B cell (primary cell): ENCODE measurements at regions not wholly inside any gene's neighbourhood (a gene's known extent, or its start where the extent isn't known, plus 50 kb on each side); places are given as distances from the start of the nearest gene placed in this dataset.

ENCODE experiments used
- ATAC-seq: fragments of 200-7000 bp; cut with Tn5 transposase; one replicate; pipeline ENCODE4 v1.10.0; 2021; ENCODE audit warnings: low read depth, mild to moderate bottlenecking, moderate number of reproducible peaks, moderate library complexity
- CTCF ChIA-PET: fragments of 350-600 bp; sonication (Branson Sonifier 250); formaldehyde crosslinking; loops from one replicate; lab custom pipeline; 2021; ENCODE audit warnings: antibody characterized with exemption, inconsistent platforms; lab: Charles Lee
- POLR2A ChIA-PET: fragments of 350-600 bp; sonication (Branson Sonifier 250); formaldehyde crosslinking; loops from one replicate; lab custom pipeline; 2021; ENCODE audit warnings: antibody characterized with exemption; lab: Charles Lee
- DNase-seq: peaks from one replicate; pipeline ENCODE4 v3.0.0; 2013
- H2AFZ ChIP-seq: 2 replicates; pipeline ENCODE4 v1.6.1; 2012; ENCODE audit warnings: mild to moderate bottlenecking, low read depth, low read length; ENCODE audit not compliant: insufficient read depth, poor library complexity, severe bottlenecking
- H3K27ac ChIP-seq, 2 donors: 1 replicate in 1 of 2; 2 replicates in 1 of 2; pipeline ENCODE4 v1.5.1; 2012 to 2013; ENCODE audit warnings: low read length in 2 of 2, mild to moderate bottlenecking in 2 of 2, moderate library complexity in 1 of 2
- H3K27me3 ChIP-seq, 4 experiments: fragments of 200-600 bp in 1 of 4; sonication (generic) in 1 of 4; replicated peaks in 1 of 4; 1 replicate in 2 of 4; 2 replicates in 2 of 4; pipeline versions ENCODE4 v1.6.1 to v1.7.0; 2013 to 2016; ENCODE audit warnings: low read length in 3 of 4, mild to moderate bottlenecking in 2 of 4, mixed read lengths in 1 of 4, moderate library complexity in 1 of 4; ENCODE audit not compliant: insufficient read depth in 4 of 4, control insufficient read depth in 3 of 4; ENCODE audit errors: control extremely low read depth in 1 of 4
- H3K36me3 ChIP-seq, 2 experiments: replicated peaks in 1 of 2; 1 replicate in 1 of 2; 2 replicates in 1 of 2; pipeline versions ENCODE4 v1.6.1 to v1.7.1; 2013; ENCODE audit warnings: low read length in 1 of 2; ENCODE audit not compliant: insufficient read depth in 2 of 2, control insufficient read depth in 1 of 2; ENCODE audit errors: control extremely low read depth in 1 of 2, extremely low read depth in 1 of 2
- H3K4me1 ChIP-seq, 2 donors: fragments of 200-600 bp in 1 of 2; sonication (generic) in 1 of 2; 1 replicate in 1 of 2; 2 replicates in 1 of 2; pipeline versions ENCODE4 v1.5.1 to v1.6.1; 2013 to 2017; ENCODE audit warnings: low read length in 2 of 2; ENCODE audit not compliant: control insufficient read depth in 2 of 2, insufficient read depth in 2 of 2
- H3K4me2 ChIP-seq: replicated peaks from 2 replicates; pipeline ENCODE3; 2012; ENCODE audit warnings: mild to moderate bottlenecking, low read depth, low read length; ENCODE audit not compliant: poor library complexity, severe bottlenecking
- H3K4me3 ChIP-seq, 5 experiments: fragments of 200-600 bp in 1 of 5; sonication (generic) in 1 of 5; 1 replicate in 3 of 5; 2 replicates in 2 of 5; pipeline versions ENCODE4 v1.5.1 to v1.7.0; 2011 to 2016; ENCODE audit warnings: low read length in 4 of 5, mild to moderate bottlenecking in 4 of 5, low read depth in 2 of 5, control low read depth in 1 of 5, moderate library complexity in 1 of 5; ENCODE audit not compliant: insufficient read depth in 1 of 5; ENCODE audit errors: control extremely low read depth in 1 of 5, extremely low read depth in 1 of 5
- H3K79me2 ChIP-seq: fragments of 200-600 bp; sonication (generic); one replicate; pipeline ENCODE4 v1.6.0; 2016; ENCODE audit warnings: low read length; ENCODE audit not compliant: control insufficient read depth, insufficient read depth
- H3K9ac ChIP-seq: fragments of 200-600 bp; sonication (generic); 2 replicates; pipeline ENCODE4 v1.6.1; 2017; ENCODE audit warnings: mild to moderate bottlenecking, low read length, moderate library complexity
- H3K9me3 ChIP-seq, 3 donors: one replicate each; pipeline versions ENCODE4 v1.6.1 to v1.7.1; 2013; ENCODE audit warnings: low read length in 2 of 3; ENCODE audit not compliant: control insufficient read depth in 2 of 3, insufficient read depth in 1 of 3; ENCODE audit errors: control extremely low read depth in 1 of 3
- H4K20me1 ChIP-seq: 2 replicates; pipeline ENCODE4 v1.6.0; 2012; ENCODE audit warnings: mild to moderate bottlenecking, low read length; ENCODE audit not compliant: insufficient read depth, control insufficient read depth, poor library complexity, severe bottlenecking
- H3K27ac Mint-ChIP-seq: one replicate; pipeline ENCODE4 v1.8.0; 2021; ENCODE audit warnings: mixed read lengths
- H3K27me3 Mint-ChIP-seq: one replicate; pipeline ENCODE4 v1.8.0; 2021; ENCODE audit warnings: mixed read lengths
- H3K4me1 Mint-ChIP-seq: one replicate; pipeline ENCODE4 v1.8.0; 2021; ENCODE audit warnings: mixed read lengths
- H3K4me3 Mint-ChIP-seq: one replicate; pipeline ENCODE4 v1.8.0; 2021; ENCODE audit warnings: mixed read lengths
- H3K9me3 Mint-ChIP-seq: one replicate; pipeline ENCODE4 v1.8.0; 2022; ENCODE audit warnings: mixed read lengths; ENCODE audit not compliant: insufficient read depth
- CTCF ChIP-seq: fragments of 200-600 bp; IDR thresholded peaks from one replicate; pipeline ENCODE4 v1.8.0; 2022; ENCODE audit warnings: antibody characterized with exemption, mild to moderate bottlenecking
- EZH2 ChIP-seq: IDR thresholded peaks from 2 replicates; pipeline ENCODE4 v1.6.1; 2012; ENCODE audit warnings: borderline replicate concordance, low read depth, mild to moderate bottlenecking, moderate library complexity, low read length; ENCODE audit not compliant: insufficient read depth, poor library complexity, severe bottlenecking
- WGBS: methylation state at CpG from one replicate; pipeline ENCODE4 v1.1.5; 2013; ENCODE audit warnings: missing lambda C conversion rate; ENCODE audit not compliant: insufficient coverage; 5-methylcytosine and 5-hydroxymethylcytosine counted together
- intact Hi-C: fragments of 100-400 bp; cut with micrococcal nuclease; formaldehyde crosslinking; loops from one replicate; pipeline ENCODE4 v1.10.0; 2022

DNA sequence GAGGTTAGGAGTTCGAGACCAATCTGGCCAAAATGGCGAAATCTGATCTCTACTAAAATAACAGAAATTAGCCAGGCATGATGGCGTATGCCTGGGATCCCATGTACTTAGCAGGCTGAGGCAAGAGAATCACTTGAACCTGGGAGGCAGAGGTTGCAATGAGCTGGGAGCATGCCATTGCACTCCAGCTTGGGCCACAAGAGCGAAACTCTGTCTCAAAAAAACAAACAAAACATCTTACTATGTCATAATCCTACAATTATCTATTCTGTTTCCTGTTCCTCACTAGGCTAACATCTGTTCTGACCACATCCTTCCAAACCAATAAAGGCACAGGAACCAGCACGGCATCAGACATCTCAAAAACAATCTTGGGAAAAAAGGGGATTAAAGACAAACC is 361.8 kb upstream of the UBE2E3 start:
- Mint-ChIP-seq H3K27me3 (peaks cover 8% of the 10 kb centered on the region), H3K4me3 (no peak overlapping the region), H3K4me1 (no peaks in the 10 kb centered on the region), H3K27ac (no peak overlapping the region), H3K9me3 (peaks cover 3% of the 10 kb centered on the region)
- DNase-seq, result no peak
- no peak overlapping the region for H2AFZ ChIP-seq
- intact Hi-C loops, result no loop called here
- no peak for ATAC-seq
- CTCF ChIA-PET, result no interaction called here
- no peak for TF ChIP-seq EZH2
- TF ChIP-seq CTCF, result no peak
- no peak overlapping the region for H3K4me2 ChIP-seq
- no peaks in the 10 kb centered on the region for H3K9me3 ChIP-seq
- no peak overlapping the region for H3K4me3 ChIP-seq
- H3K9ac ChIP-seq, result no peak overlapping the region
- H3K36me3 ChIP-seq, result no peaks in the 10 kb centered on the region
- 94% methylated on average over 2 of the region's 5 CpGs for WGBS
- POLR2A ChIA-PET, result no interaction called here
- no peaks in the 10 kb centered on the region for H3K4me1 ChIP-seq
- no peaks in the 10 kb centered on the region for H3K79me2 ChIP-seq
- H4K20me1 ChIP-seq, result no peaks in the 10 kb centered on the region
- no peak overlapping the region for H3K27ac ChIP-seq
- H3K27me3 ChIP-seq, result no peaks in the 10 kb centered on the region

- H3K4me1 Mint-ChIP-seq, result no peaks in the 10 kb centered on the region
- H3K9me3 Mint-ChIP-seq, result peaks cover 3% of the 10 kb centered on the region
- H3K27me3 Mint-ChIP-seq, result peaks cover 6% of the 10 kb centered on the region
- H3K27me3 ChIP-seq, result no peaks in the 10 kb centered on the region
- intact Hi-C loops, result no loop called here
- H3K4me1 ChIP-seq, result no peaks in the 10 kb centered on the region
- H3K36me3 ChIP-seq, result no peaks in the 10 kb centered on the region
- POLR2A ChIA-PET, result no interaction called here
- no peak overlapping the region for H3K9ac ChIP-seq
- H4K20me1 ChIP-seq, result no peaks in the 10 kb centered on the region
- CTCF ChIA-PET, result no interaction called here
- H3K9me3 ChIP-seq, result no peaks in the 10 kb centered on the region
- no peak overlapping the region for H3K4me3 Mint-ChIP-seq
- H3K27ac ChIP-seq, result no peak overlapping the region
- no peak overlapping the region for H2AFZ ChIP-seq
- TF ChIP-seq EZH2, result no peak
- no peak for TF ChIP-seq CTCF
- no peak overlapping the region for H3K4me2 ChIP-seq
- ATAC-seq (no peak), DNase-seq (no peak)
- no peak overlapping the region for H3K4me3 ChIP-seq
- H3K79me2 ChIP-seq, result no peaks in the 10 kb centered on the region
- no CpG with 5 or more reads among the region's 2 CpGs for WGBS
- no peak overlapping the region for H3K27ac Mint-ChIP-seq
Measured at GRCh38 chr2:180614776-180615175, 365.6 kb upstream of the UBE2E3 start.
